Liver (tissue), 8 donors: ENCODE measurements at regions not wholly inside any gene's neighbourhood (a gene's known extent, or its start where the extent isn't known, plus 50 kb on each side); places are given as distances from the start of the nearest gene placed in this dataset.

Experiments used
- DNase-seq: peaks from one replicate; pipeline ENCODE4 v3.0.0-alpha.2; 2017; ENCODE audit warnings: low spot score
- H3K27ac ChIP-seq, 2 donors: one replicate each; pipeline ENCODE4 v1.7.0; 2013; ENCODE audit warnings: inconsistent platforms in 2 of 2, low read length in 2 of 2, control low read depth in 1 of 2, low read depth in 1 of 2, mild to moderate bottlenecking in 1 of 2
- H3K27me3 ChIP-seq, 4 donors: one replicate each; pipeline versions ENCODE4 v1.6.1 to v1.7.0; 2013; ENCODE audit warnings: low read length in 3 of 4, inconsistent platforms in 1 of 4, mild to moderate bottlenecking in 1 of 4, moderate library complexity in 1 of 4; ENCODE audit not compliant: control insufficient read depth in 4 of 4, insufficient read depth in 4 of 4
- H3K36me3 ChIP-seq, 4 donors: one replicate each; pipeline versions ENCODE4 v1.6.1 to v1.7.0; 2013; ENCODE audit warnings: low read length in 3 of 4, mild to moderate bottlenecking in 3 of 4, low read depth in 1 of 4, moderate library complexity in 1 of 4; ENCODE audit not compliant: control insufficient read depth in 4 of 4, insufficient read depth in 3 of 4
- H3K4me1 ChIP-seq, 4 donors: one replicate each; pipeline versions ENCODE4 v1.6.1 to v1.7.0; 2013; ENCODE audit warnings: low read length in 3 of 4, mild to moderate bottlenecking in 3 of 4, moderate library complexity in 1 of 4; ENCODE audit not compliant: control insufficient read depth in 4 of 4, insufficient read depth in 4 of 4
- H3K4me3 ChIP-seq, 3 donors: one replicate each; pipeline versions ENCODE4 v1.6.1 to v1.7.0; 2013; ENCODE audit warnings: low read length in 3 of 3, control low read depth in 1 of 3, low read depth in 1 of 3, mild to moderate bottlenecking in 1 of 3
- H3K9ac ChIP-seq, 2 donors: one replicate each; pipeline ENCODE4 v1.7.0; 2013; ENCODE audit warnings: low read length in 2 of 2, mild to moderate bottlenecking in 2 of 2, moderate library complexity in 2 of 2, control low read depth in 1 of 2, low read depth in 1 of 2
- H3K9me3 ChIP-seq, 4 donors: one replicate each; pipeline versions ENCODE4 v1.6.1 to v1.7.0; 2013; ENCODE audit warnings: low read length in 3 of 4; ENCODE audit not compliant: control insufficient read depth in 4 of 4
- ATF3 ChIP-seq: IDR thresholded peaks from 2 replicates; pipeline ENCODE4 v1.6.1; 2016; ENCODE audit warnings: antibody characterized with exemption
- FOXA1 ChIP-seq: IDR thresholded peaks from 2 replicates; pipeline ENCODE4 v1.6.1; 2016; ENCODE audit warnings: antibody characterized with exemption
- FOXA2 ChIP-seq: IDR thresholded peaks from 2 replicates; pipeline ENCODE4 v1.6.1; 2016; ENCODE audit warnings: antibody characterized with exemption
- HNF4A ChIP-seq, 2 donors: conservative IDR thresholded peaks; 2 replicates each; pipeline ENCODE4 v1.6.1; 2016; ENCODE audit warnings: antibody characterized with exemption in 2 of 2, mild to moderate bottlenecking in 2 of 2
- HNF4G ChIP-seq: IDR thresholded peaks from 2 replicates; pipeline ENCODE4 v1.6.1; 2016; ENCODE audit warnings: antibody characterized with exemption
- JUND ChIP-seq, 2 donors: IDR thresholded peaks; 2 replicates each; pipeline ENCODE4 v1.6.1; 2016; ENCODE audit warnings: antibody characterized with exemption in 2 of 2
- NR2F2 ChIP-seq: IDR thresholded peaks from 2 replicates; pipeline ENCODE4 v1.6.1; 2016; ENCODE audit warnings: antibody characterized with exemption
- RAD21 ChIP-seq, 2 donors: IDR thresholded peaks; 2 replicates each; pipeline ENCODE4 v1.6.1; 2016; ENCODE audit warnings: antibody characterized with exemption in 2 of 2, mild to moderate bottlenecking in 2 of 2
- REST ChIP-seq: IDR thresholded peaks from 2 replicates; pipeline ENCODE4 v1.6.1; 2016; ENCODE audit warnings: antibody characterized with exemption, mild to moderate bottlenecking
- RXRA ChIP-seq, 2 donors: IDR thresholded peaks; 2 replicates each; pipeline ENCODE4 v1.6.1; 2017 to 2018; ENCODE audit warnings: antibody characterized with exemption in 2 of 2, mild to moderate bottlenecking in 1 of 2
- TAF1 ChIP-seq: conservative IDR thresholded peaks from 2 replicates; pipeline ENCODE4 v1.6.1; 2016; ENCODE audit warnings: antibody characterized with exemption, mild to moderate bottlenecking
- WGBS: extraction: QIAGEN DNeasy Blood & Tissue Kit; methylation state at CpG from one replicate; pipeline ENCODE4 v1.1.7; 2013; 5-methylcytosine and 5-hydroxymethylcytosine counted together
- TF ChIP-seq, protein P1 (sequence below): fragments of 150-350 bp; IDR thresholded peaks from 2 replicates; pipeline ENCODE4 v1.5.1; 2017; ENCODE audit warnings: improper control_type of control experiment, low read depth, low read length; ENCODE audit not compliant: missing input control
- TF ChIP-seq, protein P2 (sequence below): IDR thresholded peaks from 2 replicates; pipeline ENCODE4 v1.6.1; 2016; ENCODE audit warnings: antibody characterized with exemption
- donor health status: healthy.
- donor health status: healthy.
- donor health status: healthy.
- donor health status: healthy.
- donor health status: healthy.

DNA sequence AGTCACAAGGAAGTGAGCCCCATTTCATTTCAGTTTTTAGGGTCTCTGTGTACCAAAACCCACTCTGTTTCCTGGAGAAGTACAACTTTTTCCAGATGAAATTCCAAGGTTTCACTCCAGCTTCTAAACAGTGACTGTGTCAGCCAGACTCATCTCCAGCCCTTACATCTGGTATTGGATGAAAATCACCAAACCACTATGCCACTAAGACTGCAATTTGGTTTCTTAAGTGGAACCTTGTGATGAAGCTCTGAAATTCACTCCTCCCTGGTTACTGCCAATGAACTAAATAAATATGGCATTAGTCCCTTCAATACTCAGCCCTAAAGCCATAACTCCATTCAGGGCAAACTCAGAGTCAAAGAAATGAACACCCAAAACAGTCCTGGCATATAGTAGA lies 211.2 kb upstream of the DAPK1 start:
- no peak overlapping the region for H3K27ac ChIP-seq
- no peaks in the 10 kb centered on the region for H3K4me1 ChIP-seq
- H3K9ac ChIP-seq: no peak overlapping the region
- peaks cover 0 to 11% (median 1%) of the 10 kb centered on the region in 4 donors for H3K27me3 ChIP-seq
- H3K36me3 ChIP-seq: no peaks in the 10 kb centered on the region
- H3K4me3 ChIP-seq: no peak overlapping the region
- H3K9me3 ChIP-seq: no peaks in the 10 kb centered on the region
- no peak for DNase-seq
- TF ChIP-seq TAF1: no peak

DNA sequence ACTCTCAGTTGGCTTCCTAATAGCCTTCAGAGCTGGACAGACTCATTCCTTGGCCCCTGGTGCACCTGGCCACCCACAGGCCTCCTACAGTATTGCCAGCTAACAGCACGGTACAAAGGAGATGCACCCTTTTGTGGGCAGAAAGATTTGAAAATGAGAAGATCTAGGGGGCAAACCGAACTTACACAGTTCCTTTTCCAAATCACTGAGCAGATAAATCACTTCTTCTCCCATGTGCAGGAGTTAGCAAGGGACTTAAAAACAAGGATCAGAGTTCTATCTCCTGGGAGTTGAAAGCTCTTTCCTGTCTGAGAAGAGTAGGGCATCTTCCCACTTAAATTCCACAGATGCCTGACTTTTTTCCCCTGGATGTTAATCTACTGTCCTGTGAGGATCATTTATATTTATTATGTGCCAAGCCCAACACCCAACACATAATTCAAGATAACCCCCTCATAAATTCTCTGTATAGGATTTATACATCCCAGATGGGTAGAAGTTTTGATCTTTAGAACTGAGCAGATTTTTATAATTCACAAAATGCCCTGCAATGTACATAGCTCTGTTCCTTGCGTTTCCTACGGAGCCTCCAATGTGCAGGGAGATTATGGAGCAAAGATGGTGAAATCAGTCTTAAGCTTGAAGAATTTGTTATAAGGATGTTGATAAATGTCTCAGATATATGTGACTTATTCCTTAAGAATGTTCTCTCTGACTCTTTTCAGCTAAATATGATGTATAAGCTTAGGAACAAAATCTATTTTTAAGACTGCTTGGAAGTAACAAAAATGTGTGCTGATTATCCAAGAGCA lies 207.2 kb upstream of the DAPK1 start:
- Histone ChIP-seq H3K4me3 (no peak overlapping the region), H3K36me3 (no peaks in the 10 kb centered on the region), H3K9me3 (no peaks in the 10 kb centered on the region), H3K27ac (no peak overlapping the region), H3K27me3 (peaks cover 0 to 9% (median 0%) of the 10 kb centered on the region in 4 donors), H3K4me1 (no peaks in the 10 kb centered on the region), H3K9ac (no peak overlapping the region)
- WGBS: 62% methylated on average over 4 of the region's 4 CpGs
- DNase-seq: no peak
- TF ChIP-seq, protein P1, sequence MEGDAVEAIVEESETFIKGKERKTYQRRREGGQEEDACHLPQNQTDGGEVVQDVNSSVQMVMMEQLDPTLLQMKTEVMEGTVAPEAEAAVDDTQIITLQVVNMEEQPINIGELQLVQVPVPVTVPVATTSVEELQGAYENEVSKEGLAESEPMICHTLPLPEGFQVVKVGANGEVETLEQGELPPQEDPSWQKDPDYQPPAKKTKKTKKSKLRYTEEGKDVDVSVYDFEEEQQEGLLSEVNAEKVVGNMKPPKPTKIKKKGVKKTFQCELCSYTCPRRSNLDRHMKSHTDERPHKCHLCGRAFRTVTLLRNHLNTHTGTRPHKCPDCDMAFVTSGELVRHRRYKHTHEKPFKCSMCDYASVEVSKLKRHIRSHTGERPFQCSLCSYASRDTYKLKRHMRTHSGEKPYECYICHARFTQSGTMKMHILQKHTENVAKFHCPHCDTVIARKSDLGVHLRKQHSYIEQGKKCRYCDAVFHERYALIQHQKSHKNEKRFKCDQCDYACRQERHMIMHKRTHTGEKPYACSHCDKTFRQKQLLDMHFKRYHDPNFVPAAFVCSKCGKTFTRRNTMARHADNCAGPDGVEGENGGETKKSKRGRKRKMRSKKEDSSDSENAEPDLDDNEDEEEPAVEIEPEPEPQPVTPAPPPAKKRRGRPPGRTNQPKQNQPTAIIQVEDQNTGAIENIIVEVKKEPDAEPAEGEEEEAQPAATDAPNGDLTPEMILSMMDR: peak; percentile 14
- TF ChIP-seq HNF4A (conservative IDR thresholded peaks at IDR 0.05) (no peak), RAD21 (IDR thresholded peaks at IDR 0.05) (peak; percentile 17 to 62)

DNA sequence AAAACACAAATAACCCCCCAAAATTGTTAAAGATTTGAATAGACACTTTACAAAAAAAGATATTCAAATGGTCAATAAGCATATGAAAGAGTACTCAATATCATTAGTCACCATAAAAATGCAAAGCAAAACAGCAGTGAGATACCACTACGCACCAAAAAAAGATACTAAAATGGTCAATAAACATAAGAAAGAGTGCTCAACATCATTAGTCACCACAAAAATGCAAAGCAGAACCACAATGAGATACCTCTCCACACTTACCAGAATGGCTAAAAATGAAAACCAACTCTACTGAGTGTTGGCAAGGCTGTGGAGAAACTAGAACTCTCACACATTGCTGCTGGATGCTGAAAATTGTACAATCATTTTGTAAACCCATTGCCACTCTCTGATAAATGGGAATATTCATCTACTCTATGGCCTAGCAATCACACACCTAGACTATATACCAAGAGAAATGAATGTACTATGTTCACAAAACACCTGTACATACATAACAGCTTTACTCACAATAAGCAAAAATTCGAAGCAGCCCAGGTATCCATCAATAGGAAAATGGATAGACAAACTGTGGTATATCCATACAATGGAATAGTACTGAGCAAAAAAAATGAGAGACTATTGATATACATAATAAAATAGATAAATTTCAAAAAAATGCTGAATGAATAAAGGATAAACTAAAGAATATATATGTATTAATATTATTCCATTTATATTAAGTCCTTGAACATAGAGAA lies 205.0 kb upstream of the DAPK1 start:
- no peak for DNase-seq
- no peak overlapping the region for H3K4me3 ChIP-seq
- peaks cover 0 to 3% (median 0%) of the 10 kb centered on the region in 4 donors for H3K27me3 ChIP-seq
- TF ChIP-seq FOXA1 (no peak), REST (no peak), HNF4A (conservative IDR thresholded peaks at IDR 0.05) (no peak), HNF4G (no peak), RAD21 (IDR thresholded peaks at IDR 0.05) (no peak), ATF3 (no peak), FOXA2 (no peak), JUND (IDR thresholded peaks at IDR 0.05) (no peak), NR2F2 (no peak), RXRA (IDR thresholded peaks at IDR 0.05) (no peak)
- TF ChIP-seq, protein P1: no peak
- TF ChIP-seq, protein P2, sequence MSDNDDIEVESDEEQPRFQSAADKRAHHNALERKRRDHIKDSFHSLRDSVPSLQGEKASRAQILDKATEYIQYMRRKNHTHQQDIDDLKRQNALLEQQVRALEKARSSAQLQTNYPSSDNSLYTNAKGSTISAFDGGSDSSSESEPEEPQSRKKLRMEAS: no peak
- no peaks in the 10 kb centered on the region for H3K36me3 ChIP-seq
- no peak overlapping the region for H3K9ac ChIP-seq
- H3K9me3 ChIP-seq: no peaks in the 10 kb centered on the region
- no peaks in the 10 kb centered on the region for H3K4me1 ChIP-seq
- no peak overlapping the region for H3K27ac ChIP-seq
- WGBS: 55% methylated on average over 2 of the region's 2 CpGs
